RWPE2 (cell line): ENCODE measurements at regions not wholly inside any gene's neighbourhood (a gene's known extent, or its start where the extent isn't known, plus 50 kb on each side); places are given as distances from the start of the nearest gene placed in this dataset.

Experiments used
- ATAC-seq: fragments of 200-7000 bp; cut with Tn5 transposase; 3 replicates; pipeline ENCODE4 v1.9.1; 2021; ENCODE audit warnings: low read depth
- DNase-seq: peaks from one replicate; pipeline ENCODE4 v3.0.0-alpha.2; 2020; ENCODE audit warnings: low spot score
- H3K27ac ChIP-seq: fragments of 450-650 bp; 2 replicates; pipeline ENCODE4 v1.5.1; 2017; ENCODE audit warnings: mild to moderate bottlenecking; ENCODE audit not compliant: poor library complexity, severe bottlenecking
- H3K27me3 ChIP-seq: fragments of 250-450 bp; sonication (Bioruptor Pico); 2 replicates; pipeline ENCODE4 v1.5.1; 2021; ENCODE audit warnings: mild to moderate bottlenecking, moderate library complexity; ENCODE audit not compliant: insufficient read depth, poor library complexity, severe bottlenecking
- H3K36me3 ChIP-seq: fragments of 250-450 bp; sonication (Bioruptor Pico); 2 replicates; pipeline ENCODE4 v1.5.1; 2020; ENCODE audit warnings: low read depth, mild to moderate bottlenecking, moderate library complexity
- H3K4me1 ChIP-seq: fragments of 250-450 bp; sonication (Bioruptor Pico); 2 replicates; pipeline ENCODE4 v1.5.1; 2021; ENCODE audit warnings: mild to moderate bottlenecking, moderate library complexity; ENCODE audit not compliant: insufficient read depth, poor library complexity, severe bottlenecking
- H3K4me3 ChIP-seq: fragments of 250-450 bp; sonication (Bioruptor Pico); 2 replicates; pipeline ENCODE4 v1.5.1; 2021; ENCODE audit warnings: mild to moderate bottlenecking, moderate library complexity; ENCODE audit not compliant: severe bottlenecking
- H3K9me3 ChIP-seq: fragments of 250-450 bp; sonication (Bioruptor Pico); 2 replicates; pipeline ENCODE4 v1.5.1; 2021; ENCODE audit warnings: mild to moderate bottlenecking, moderate library complexity; ENCODE audit not compliant: severe bottlenecking
- CTCF ChIP-seq: fragments of 450-650 bp; IDR thresholded peaks from one replicate; pipeline ENCODE4 v1.5.1; 2017; ENCODE audit warnings: mild to moderate bottlenecking, moderate library complexity; ENCODE audit not compliant: poor library complexity, severe bottlenecking

DNA sequence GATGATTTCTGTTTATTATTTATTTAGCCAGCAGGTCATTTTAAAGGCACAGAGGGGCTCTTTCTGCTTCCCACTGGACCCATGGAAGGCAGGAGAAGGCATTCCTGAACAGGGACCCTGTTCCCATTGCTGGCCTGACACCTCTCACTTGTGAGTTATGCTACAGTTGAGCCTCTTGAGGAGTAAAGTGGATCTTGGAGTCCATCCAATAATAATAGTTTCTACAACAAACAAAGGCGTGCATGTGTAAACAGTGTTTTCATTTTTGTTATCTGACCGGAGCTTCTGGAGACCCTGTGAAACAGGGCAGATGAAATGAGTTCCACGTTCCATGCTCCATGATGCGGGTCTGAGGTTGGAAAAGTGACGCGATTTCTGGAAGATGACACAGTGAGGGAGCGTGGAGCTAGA, 127.3 kb upstream of the HABP2 start:
- no peak for ATAC-seq
- no peak for TF ChIP-seq CTCF

GRCh38 chr10:113426181-113426877, 126.5 kb upstream of the HABP2 start:
- H3K27ac ChIP-seq, result no peak overlapping the region
- TF ChIP-seq CTCF, result no peak
- no peak for ATAC-seq
- H3K27me3 ChIP-seq, result no peaks in the 10 kb centered on the region
- no peaks in the 10 kb centered on the region for H3K4me1 ChIP-seq
- no peak overlapping the region for H3K4me3 ChIP-seq
- no peaks in the 10 kb centered on the region for H3K36me3 ChIP-seq
- H3K9me3 ChIP-seq, result no peaks in the 10 kb centered on the region
- no peak for DNase-seq

More for the DNA sequence above, 127.3 kb upstream of the HABP2 start:
- no peaks in the 10 kb centered on the region for H3K9me3 ChIP-seq
- H3K27me3 ChIP-seq, result no peaks in the 10 kb centered on the region
- no peak for DNase-seq
- H3K36me3 ChIP-seq, result no peaks in the 10 kb centered on the region
- H3K27ac ChIP-seq, result no peak overlapping the region
- no peaks in the 10 kb centered on the region for H3K4me1 ChIP-seq
- H3K4me3 ChIP-seq, result no peak overlapping the region

GRCh38 chr10:113427236-113427735, 125.6 kb upstream of the HABP2 start:
- no peak for TF ChIP-seq CTCF
- Histone ChIP-seq H3K4me3 (no peak overlapping the region), H3K9me3 (no peaks in the 10 kb centered on the region), H3K4me1 (no peaks in the 10 kb centered on the region), H3K36me3 (no peaks in the 10 kb centered on the region), H3K27ac (no peak overlapping the region), H3K27me3 (no peaks in the 10 kb centered on the region)
- ATAC-seq (no peak), DNase-seq (no peak)

GRCh38 chr10:113427811-113428558, 124.9 kb upstream of the HABP2 start:
- TF ChIP-seq CTCF, result no peak
- no peak overlapping the region for H3K27ac ChIP-seq
- H3K36me3 ChIP-seq, result no peaks in the 10 kb centered on the region
- ATAC-seq (no peak), DNase-seq (no peak)
- no peaks in the 10 kb centered on the region for H3K9me3 ChIP-seq
- H3K27me3 ChIP-seq, result no peaks in the 10 kb centered on the region
- no peaks in the 10 kb centered on the region for H3K4me1 ChIP-seq
- H3K4me3 ChIP-seq, result no peak overlapping the region
